KMS-11 (cell line): ENCODE measurements at regions not wholly inside any gene's neighbourhood (a gene's known extent, or its start where the extent isn't known, plus 50 kb on each side); places are given as distances from the start of the nearest gene placed in this dataset.
"Not testable (repeated sequence)": the region's sequence is repeated elsewhere in the genome, so short reads cannot be mapped to it uniquely, and the experiment has no call there.

ENCODE experiments used
- H2AFZ ChIP-seq: fragments of 200-600 bp; sonication (generic); 2 replicates; pipeline ENCODE4 v1.6.1; 2016; ENCODE audit warnings: antibody characterized with exemption, mixed run types, low read depth
- H3K27ac ChIP-seq: fragments of 200-600 bp; sonication (generic); 2 replicates; pipeline ENCODE4 v1.6.1; 2016; ENCODE audit warnings: mild to moderate bottlenecking, mixed run types
- H3K27me3 ChIP-seq: fragments of 200-600 bp; sonication (generic); 2 replicates; pipeline ENCODE4 v1.6.1; 2017; ENCODE audit warnings: mild to moderate bottlenecking, low read depth, mixed run types, moderate library complexity; ENCODE audit not compliant: insufficient read depth
- H3K36me3 ChIP-seq: fragments of 200-600 bp; sonication (generic); 2 replicates; pipeline ENCODE4 v1.6.1; 2017; ENCODE audit warnings: mild to moderate bottlenecking, mixed run types; ENCODE audit not compliant: insufficient read depth
- H3K4me1 ChIP-seq: fragments of 200-600 bp; sonication (generic); 2 replicates; pipeline ENCODE4 v1.6.1; 2016; ENCODE audit warnings: mild to moderate bottlenecking, low read depth, mixed run types; ENCODE audit not compliant: poor library complexity, severe bottlenecking
- H3K4me2 ChIP-seq: fragments of 200-600 bp; sonication (generic); 2 replicates; pipeline ENCODE4 v1.7.0; 2016; ENCODE audit warnings: mild to moderate bottlenecking, mixed run types
- H3K4me3 ChIP-seq: fragments of 200-600 bp; sonication (generic); IDR thresholded peaks from 2 replicates; pipeline ENCODE4 v1.6.1; 2017; ENCODE audit warnings: low read depth, low read length, mixed read lengths; ENCODE audit not compliant: insufficient read depth
- H3K79me2 ChIP-seq: fragments of 200-600 bp; sonication (generic); 2 replicates; pipeline ENCODE4 v1.6.1; 2016; ENCODE audit warnings: low read depth, mixed run types; ENCODE audit not compliant: insufficient read depth
- H3K9ac ChIP-seq: fragments of 200-600 bp; sonication (generic); 2 replicates; pipeline ENCODE4 v1.6.1; 2016; ENCODE audit warnings: mild to moderate bottlenecking, mixed run types
- H4K20me1 ChIP-seq: fragments of 200-600 bp; sonication (generic); 2 replicates; pipeline ENCODE4 v1.6.1; 2016; ENCODE audit warnings: mild to moderate bottlenecking, mixed run types; ENCODE audit not compliant: insufficient read depth
- CTCF ChIP-seq: fragments of 200-600 bp; sonication (generic); conservative IDR thresholded peaks from 2 replicates; pipeline ENCODE4 v1.6.1; 2017; ENCODE audit warnings: low read depth, mild to moderate bottlenecking, antibody characterized with exemption, low read length, moderate library complexity, mixed read lengths

GRCh38 chr15:53189860-53190259 is 399.7 kb upstream of the ONECUT1 start:
- no peak overlapping the region for H3K4me2 ChIP-seq
- H3K79me2 ChIP-seq, result no peaks in the 10 kb centered on the region
- H4K20me1 ChIP-seq, result no peaks in the 10 kb centered on the region
- TF ChIP-seq CTCF, result no peak
- H3K4me1 ChIP-seq, result no peaks in the 10 kb centered on the region
- H3K4me3 ChIP-seq, result no peak overlapping the region
- H2AFZ ChIP-seq, result no peak overlapping the region
- no peaks in the 10 kb centered on the region for H3K27me3 ChIP-seq
- H3K9ac ChIP-seq, result no peak overlapping the region
- no peak overlapping the region for H3K27ac ChIP-seq
- no peaks in the 10 kb centered on the region for H3K36me3 ChIP-seq

GRCh38 chr15:53183449-53183848 is 393.3 kb upstream of the ONECUT1 start:
- H4K20me1 ChIP-seq, H3K36me3 ChIP-seq, H3K79me2 ChIP-seq, H3K9ac ChIP-seq, H3K4me1 ChIP-seq, H2AFZ ChIP-seq, H3K27me3 ChIP-seq, H3K4me3 ChIP-seq, H3K4me2 ChIP-seq, H3K27ac ChIP-seq: not testable (repeated sequence)

- H3K27ac ChIP-seq, result no peak overlapping the region
- H3K27me3 ChIP-seq, result no peaks in the 10 kb centered on the region
- no peaks in the 10 kb centered on the region for H3K4me1 ChIP-seq
- H4K20me1 ChIP-seq, result no peaks in the 10 kb centered on the region
- H3K9ac ChIP-seq, result no peak overlapping the region
- no peak for TF ChIP-seq CTCF
- H3K4me2 ChIP-seq, result no peak overlapping the region
- no peaks in the 10 kb centered on the region; the same call in 1 of the 2 replicates for H3K36me3 ChIP-seq
- H3K4me3 ChIP-seq, result no peak overlapping the region
- H3K79me2 ChIP-seq, result no peaks in the 10 kb centered on the region
- H2AFZ ChIP-seq, result no peak overlapping the region
Observed at GRCh38 chr15:53171571-53171970, 381.4 kb upstream of the ONECUT1 start.

GRCh38 chr15:53166684-53167201 is 376.6 kb upstream of the ONECUT1 start:
- Histone ChIP-seq H3K36me3 (no peaks in the 10 kb centered on the region; the same call in 1 of the 2 replicates), H3K4me2 (no peak overlapping the region), H3K4me1 (no peaks in the 10 kb centered on the region), H2AFZ (no peak overlapping the region), H4K20me1 (no peaks in the 10 kb centered on the region), H3K27me3 (no peaks in the 10 kb centered on the region), H3K9ac (no peak overlapping the region), H3K4me3 (no peak overlapping the region), H3K79me2 (no peaks in the 10 kb centered on the region), H3K27ac (no peak overlapping the region)
- TF ChIP-seq CTCF, result no peak

- Histone ChIP-seq H3K36me3 (no peaks in the 10 kb centered on the region; the same call in 1 of the 2 replicates), H2AFZ (no peak overlapping the region), H3K79me2 (no peaks in the 10 kb centered on the region), H3K4me3 (no peak overlapping the region), H3K27ac (no peak overlapping the region), H4K20me1 (no peaks in the 10 kb centered on the region), H3K4me1 (no peaks in the 10 kb centered on the region), H3K4me2 (no peak overlapping the region), H3K27me3 (no peaks in the 10 kb centered on the region), H3K9ac (no peak overlapping the region)
- TF ChIP-seq CTCF, result no peak
Observed at GRCh38 chr15:53165988-53166683, 376.0 kb upstream of the ONECUT1 start.
